Stimulated activated CD4-positive, alpha-beta T cell treated with anti-CD3 and anti-CD28 coated beads, TNF-alpha, amount 100 ng/mL, for 48 hours (primary cell): ENCODE measurements at regions not wholly inside any gene's neighbourhood (a gene's known extent, or its start where the extent isn't known, plus 50 kb on each side); places are given as distances from the start of the nearest gene placed in this dataset.

Source experiments
- DNase-seq, 3 donors: peaks; one replicate each; pipeline ENCODE4 v3.0.0-alpha.2; 2020; ENCODE audit warnings: low read depth in 3 of 3

- DNase-seq = no peak
Observed at GRCh38 chr4:65791111-65791811, 121.0 kb upstream of the EPHA5 start.

GRCh38 chr4:65789805-65790204, 119.5 kb upstream of the EPHA5 start:
- DNase-seq = no peak

GRCh38 chr4:65789341-65789740, 119.1 kb upstream of the EPHA5 start:
- DNase-seq = no peak

GRCh38 chr4:65777270-65777669, 107.0 kb upstream of the EPHA5 start:
- DNase-seq = no peak

- DNase-seq = no peak
Observed at GRCh38 chr4:65773636-65774035, 103.3 kb upstream of the EPHA5 start.

GRCh38 chr4:65747386-65747785, 77.1 kb upstream of the EPHA5 start:
- DNase-seq = no peak

- no peak for DNase-seq
Observed at GRCh38 chr4:65738134-65738533, 67.8 kb upstream of the EPHA5 start.

- no peak for DNase-seq
Observed at GRCh38 chr4:65737672-65738071, 67.4 kb upstream of the EPHA5 start.

GRCh38 chr4:65724973-65725372, 54.7 kb upstream of the EPHA5 start:
- DNase-seq = no peak
